Inferior parietal cortex (tissue), 1 donor: ENCODE measurements at regions not wholly inside any gene's neighbourhood (a gene's known extent, or its start where the extent isn't known, plus 50 kb on each side); places are given as distances from the start of the nearest gene placed in this dataset.

Experiments
- DNase-seq: peaks from one replicate; pipeline ENCODE4 v3.0.0-alpha.2; 2016; ENCODE audit errors: extremely low spot score

DNA sequence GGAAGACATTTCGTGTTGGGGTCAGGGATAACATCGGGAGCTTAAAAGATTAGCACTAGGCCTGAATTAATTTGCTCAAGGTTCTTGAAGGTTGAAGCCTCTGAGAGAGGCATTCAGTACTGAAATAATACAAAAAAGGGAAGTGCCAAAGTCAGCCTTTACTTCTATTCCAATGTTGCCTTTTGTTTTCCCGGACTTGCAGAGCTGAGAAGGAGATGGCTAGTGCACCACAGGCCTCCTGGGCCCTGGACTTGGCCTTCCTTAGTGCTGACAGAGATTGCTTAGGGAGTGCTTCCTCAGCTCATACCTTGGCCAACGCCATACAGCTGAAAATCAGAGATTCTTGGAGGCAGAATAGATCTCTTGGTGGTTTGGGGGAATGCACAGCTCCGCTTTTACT lies 333.6 kb upstream of the TBL1XR1 start:
- DNase-seq, result no peak

DNA sequence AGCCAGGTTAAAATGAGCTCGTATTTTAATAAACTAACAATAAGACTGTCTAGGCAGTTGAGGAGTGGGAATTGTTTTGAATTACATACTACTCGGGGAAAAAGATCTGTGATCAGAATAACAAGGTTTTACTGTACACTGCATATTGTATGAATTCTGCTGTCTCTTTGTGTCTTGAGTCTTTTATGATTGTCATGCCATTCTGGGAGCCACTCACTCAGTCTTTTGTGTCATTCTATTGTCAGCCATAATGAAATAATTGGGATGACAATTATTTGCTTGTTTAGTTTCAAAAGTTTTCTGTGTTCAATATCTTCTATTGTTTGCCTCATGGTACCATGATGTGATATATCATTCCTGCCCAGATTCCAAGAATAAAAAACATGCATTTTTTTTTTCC lies 339.6 kb upstream of the TBL1XR1 start:
- DNase-seq, result peak; percentile 36

GRCh38 chr3:177537612-177538011 lies 340.3 kb upstream of the TBL1XR1 start:
- no peak for DNase-seq

DNA sequence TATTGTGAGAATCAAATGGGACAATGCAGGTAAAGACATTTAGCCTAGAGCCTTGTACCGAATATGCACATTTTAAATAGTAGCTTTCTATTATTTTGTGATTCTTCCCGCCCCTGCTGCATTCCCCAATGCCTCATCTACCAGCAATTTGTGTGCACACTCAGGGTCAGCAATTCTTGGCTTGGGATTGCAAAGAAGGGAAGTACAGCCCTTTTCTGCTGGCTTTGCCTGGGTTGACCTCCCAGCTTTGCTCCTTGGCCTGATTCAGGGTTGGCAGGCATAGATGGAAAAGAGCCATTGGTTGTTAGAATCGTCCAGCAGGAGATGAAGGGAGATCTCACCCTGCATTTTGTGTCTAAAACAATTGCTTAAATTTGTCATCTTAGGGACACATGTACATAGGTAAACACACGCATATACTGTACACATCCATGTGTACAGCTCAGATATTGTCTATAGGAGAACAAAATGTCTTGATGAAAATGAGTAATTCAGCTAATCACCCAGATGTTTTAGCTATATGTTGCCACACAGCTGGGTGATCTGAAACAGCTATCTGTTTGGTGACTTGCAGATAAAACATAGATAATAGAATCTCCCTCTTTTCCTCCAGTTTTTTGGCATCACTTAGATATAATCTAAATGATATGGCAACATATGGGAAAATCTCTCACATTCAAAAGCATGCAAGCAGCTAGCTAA lies 340.9 kb upstream of the TBL1XR1 start:
- peak; percentile 56 for DNase-seq

DNA sequence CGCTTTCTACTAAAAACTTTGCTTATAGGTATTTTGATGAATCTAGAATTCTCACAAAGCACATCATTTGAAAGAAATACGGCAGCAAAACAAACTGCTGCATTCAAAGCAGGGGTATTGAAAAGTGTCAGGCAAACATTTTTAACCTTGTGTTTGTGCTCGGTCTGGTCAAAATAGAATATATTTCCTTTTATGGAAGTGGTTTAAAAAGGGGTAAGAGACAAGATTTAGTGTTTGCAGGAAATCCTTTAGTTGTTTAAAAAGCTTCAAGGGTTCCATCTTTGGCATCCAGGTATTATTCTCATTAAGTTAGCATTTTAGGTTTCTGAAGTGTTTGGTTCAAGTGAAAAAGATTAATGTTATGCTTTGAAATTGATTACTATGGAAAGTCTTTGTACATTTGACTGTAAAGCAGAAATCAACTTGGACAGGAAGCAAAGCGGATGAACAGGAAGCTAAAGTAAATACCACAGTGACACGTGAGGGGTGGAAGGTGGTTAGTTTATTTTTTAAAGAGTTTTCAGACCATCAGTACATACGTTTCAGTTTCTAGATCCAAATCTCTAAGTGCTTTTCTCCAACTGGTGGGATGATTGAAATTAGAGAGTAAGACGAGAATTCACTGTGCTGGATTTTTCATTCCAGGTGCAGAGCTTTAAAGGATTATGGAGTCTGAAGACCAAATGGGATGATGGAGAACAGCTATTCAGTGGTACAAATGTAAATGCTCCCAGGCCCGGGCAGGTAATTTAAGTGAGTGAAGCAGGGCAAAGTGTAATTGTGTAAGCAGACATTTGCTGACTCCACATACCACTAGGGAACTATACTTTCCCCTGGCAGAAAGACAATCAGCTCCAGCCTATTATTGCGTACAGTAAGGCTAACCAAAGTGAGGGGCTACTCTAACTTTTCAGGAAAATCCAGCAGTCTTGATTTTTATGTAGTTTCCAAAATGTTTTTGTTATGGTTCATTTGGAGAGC lies 341.8 kb upstream of the TBL1XR1 start:
- no peak for DNase-seq

DNA sequence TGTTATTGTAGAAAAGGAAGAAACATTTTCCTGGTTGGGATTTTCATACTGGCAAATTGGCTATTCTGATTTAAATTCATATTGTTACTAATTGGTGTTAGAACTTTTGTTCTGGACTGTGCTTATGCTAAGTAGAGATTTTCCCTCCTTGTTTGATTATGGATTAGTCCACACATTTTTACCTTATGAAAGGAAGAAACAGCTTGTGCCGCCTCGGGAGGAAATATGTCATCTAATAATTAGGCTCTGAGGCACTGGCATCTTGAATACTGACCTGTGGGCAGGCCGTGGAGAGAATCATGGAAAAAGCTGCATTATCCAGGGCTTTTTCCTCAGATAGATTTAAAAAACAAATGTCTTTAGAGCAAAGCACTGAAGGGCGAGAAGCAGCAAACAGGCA lies 344.3 kb upstream of the TBL1XR1 start:
- no peak for DNase-seq

DNA sequence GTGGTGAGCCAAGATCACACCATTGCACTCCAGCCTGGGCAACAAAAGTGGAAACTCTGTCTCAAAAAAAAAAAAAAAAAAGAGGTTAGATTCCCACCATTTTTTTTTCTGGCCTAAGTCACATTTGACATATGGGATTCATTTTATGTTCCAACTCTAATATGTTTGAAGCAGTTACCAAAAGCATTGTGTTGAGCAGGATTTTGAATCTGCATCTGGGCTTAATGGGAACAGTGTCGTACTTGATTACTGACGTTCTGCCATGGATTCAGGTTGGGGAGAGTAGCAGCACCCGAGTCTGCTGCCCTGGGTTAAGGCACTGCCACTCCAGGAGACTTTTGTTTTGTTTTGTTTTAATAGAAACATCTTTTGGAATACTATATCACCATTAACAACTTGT lies 348.7 kb upstream of the TBL1XR1 start:
- no peak for DNase-seq

DNA sequence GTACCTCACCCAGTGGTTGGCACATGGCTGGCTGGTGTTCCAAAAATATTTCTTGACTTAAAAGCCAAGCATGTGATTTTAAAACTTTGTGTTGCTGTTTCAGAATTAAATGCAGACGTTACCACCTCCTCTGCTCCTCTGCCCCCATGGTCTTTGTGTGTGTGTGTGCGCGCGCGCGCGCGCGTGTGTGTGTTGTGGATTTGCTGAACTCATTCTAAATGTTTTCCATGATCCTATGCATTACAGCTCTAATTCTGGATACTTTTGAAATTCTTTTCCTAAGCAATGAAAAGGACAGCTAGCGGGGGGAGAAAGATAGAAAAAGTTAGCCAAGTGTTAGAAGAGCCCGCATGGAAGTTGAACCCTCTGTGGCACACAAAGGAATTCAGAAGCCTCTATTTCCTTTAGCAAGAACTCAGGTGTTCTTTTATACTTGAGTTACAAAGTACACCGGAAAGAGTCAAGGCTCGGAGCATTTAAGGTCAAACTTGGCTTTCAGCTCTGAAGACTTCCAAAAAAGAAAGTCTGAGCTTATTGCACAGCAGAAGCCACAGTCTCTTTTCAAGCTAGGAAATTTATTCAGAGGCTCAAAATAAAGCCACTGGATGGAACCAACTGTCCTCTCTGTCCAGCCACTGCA lies 350.5 kb upstream of the TBL1XR1 start:
- DNase-seq, result no peak

DNA sequence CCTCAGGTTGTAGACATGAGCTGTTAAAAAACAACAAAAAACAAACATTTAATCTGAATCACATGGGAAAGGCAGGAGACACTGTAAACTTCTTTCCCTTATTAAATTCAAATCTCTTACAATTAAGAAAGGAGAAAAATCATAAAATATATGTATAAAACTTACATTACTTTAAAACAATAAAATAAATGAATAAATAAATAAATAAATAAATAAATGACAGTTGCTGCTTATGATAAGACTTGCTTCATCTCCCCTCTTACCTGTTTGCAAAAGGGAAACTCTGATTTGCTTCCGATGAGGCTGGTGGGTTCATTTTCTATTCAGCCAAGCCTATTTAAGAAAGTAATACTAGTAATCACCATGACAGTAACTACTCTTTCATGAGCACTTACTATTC lies 353.4 kb upstream of the TBL1XR1 start:
- no peak for DNase-seq

DNA sequence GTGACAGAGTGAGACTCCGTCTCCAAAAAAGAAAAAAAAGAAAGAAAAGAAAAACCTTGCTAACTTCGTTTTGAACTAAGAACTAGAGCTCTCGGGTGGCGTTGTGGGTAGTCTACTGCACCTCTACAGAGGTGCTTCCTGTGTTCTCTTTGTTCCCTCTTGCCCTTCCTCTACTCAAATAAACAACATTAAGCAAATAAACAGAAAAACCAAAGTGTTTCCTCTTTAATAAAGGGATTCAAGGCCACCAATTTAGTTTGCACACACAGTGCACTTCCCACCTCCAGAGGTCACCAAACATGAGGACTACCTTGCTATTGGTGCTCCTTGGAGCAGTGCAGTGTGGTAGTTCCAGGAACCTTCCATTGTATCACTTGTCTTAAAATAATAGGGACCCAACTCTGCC lies 354.2 kb upstream of the TBL1XR1 start:
- no peak for DNase-seq

DNA sequence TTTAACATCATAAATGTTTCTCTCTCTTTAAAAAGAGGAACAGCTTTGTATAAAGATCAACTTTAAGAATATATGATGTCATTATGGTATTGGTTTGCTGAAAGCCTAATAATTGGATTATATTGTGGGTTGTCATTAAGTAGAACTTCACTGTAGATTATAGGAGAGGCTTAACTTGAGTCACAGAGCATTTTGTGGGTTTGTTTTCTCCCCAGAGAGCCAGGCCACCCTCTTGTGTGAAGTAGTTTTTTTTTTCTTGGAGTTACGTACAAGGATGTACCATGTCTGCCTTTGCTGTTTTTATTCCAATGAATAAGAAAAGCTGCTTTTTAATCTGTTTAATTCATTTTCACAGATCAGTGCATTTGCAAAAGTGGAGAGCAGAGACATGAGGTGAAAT lies 354.8 kb upstream of the TBL1XR1 start:
- DNase-seq, result no peak

DNA sequence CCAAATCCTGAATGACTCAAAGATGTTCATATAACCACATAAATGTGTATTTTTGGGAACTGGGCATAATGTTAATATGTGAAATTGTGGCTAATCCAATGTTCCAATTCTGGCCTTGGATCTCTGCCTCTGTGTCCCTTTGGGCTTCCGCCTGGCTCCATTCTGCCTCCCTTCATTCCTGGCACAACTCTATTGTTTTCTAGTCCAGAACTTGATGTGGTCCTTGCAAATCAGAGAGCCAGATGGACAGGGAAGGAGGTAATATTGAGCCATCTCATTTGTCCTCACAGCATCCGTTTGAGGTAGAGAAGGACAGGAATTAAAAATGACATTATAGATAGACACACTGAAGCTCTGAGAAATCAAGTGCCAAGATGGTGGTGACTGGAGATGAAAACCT lies 355.7 kb upstream of the TBL1XR1 start:
- DNase-seq, result no peak

- no peak for DNase-seq
Measured at GRCh38 chr3:177553579-177553978, 356.3 kb upstream of the TBL1XR1 start.

DNA sequence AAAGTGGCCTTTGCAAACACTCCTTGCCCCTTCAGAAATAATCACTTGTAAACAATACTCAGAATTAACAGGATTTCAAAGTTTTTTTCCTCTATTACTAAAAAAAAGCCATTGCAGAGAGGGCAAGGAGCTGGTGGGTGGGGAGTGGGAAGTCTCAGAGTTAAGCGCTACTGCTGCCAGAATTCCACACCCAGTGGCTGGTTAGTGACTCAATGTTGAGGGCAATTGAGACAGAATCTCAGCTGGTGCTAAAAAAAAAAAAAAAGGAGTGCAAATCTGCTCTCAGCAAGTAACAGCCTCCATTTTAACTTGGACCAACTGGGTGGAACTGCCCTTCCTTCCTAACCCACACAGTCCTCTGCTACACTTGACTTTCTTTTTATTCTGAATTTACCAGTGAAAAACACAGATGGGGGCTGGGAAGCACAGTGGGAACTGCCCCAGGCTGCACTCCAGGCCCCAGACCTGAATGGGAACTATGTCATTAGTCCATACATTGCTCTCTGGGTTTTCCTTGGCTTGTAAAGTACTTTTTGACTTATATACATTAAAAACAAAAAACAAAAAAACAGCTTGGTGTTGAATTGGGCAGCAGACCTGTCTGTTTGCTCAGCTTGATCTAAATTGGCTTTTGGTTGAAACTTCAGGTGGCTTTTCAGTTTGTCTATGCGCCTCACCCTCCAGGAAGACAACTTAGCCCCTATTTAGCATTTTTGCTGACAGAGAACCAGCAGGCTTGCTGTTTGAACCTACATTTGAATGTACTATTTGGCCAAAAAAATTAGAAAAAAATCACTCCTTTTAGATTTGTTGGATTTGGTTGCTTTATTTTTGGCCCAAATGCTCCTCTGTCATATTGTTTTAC lies 357.8 kb upstream of the TBL1XR1 start:
- no peak for DNase-seq

GRCh38 chr3:177557548-177557947 lies 360.3 kb upstream of the TBL1XR1 start:
- no peak for DNase-seq

DNA sequence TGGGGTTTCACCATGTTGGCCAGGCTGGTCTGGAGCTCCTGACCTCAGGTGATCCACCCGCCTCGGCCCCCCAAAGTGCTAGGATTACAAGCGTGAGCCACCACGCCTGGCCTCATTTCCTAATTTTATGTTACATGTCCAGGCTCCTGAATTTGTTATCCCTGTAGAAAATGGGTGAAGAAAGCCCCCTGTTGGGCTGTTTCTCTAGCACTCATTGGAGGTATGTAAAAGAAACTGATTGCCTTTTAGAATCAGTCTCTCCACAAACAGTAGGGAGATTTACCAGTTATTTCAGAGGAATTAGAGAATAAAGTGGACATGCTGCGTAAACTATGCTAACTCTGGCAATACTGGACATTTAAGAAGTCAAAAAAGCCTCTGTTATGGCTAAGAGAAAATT lies 364.1 kb upstream of the TBL1XR1 start:
- no peak for DNase-seq

DNA sequence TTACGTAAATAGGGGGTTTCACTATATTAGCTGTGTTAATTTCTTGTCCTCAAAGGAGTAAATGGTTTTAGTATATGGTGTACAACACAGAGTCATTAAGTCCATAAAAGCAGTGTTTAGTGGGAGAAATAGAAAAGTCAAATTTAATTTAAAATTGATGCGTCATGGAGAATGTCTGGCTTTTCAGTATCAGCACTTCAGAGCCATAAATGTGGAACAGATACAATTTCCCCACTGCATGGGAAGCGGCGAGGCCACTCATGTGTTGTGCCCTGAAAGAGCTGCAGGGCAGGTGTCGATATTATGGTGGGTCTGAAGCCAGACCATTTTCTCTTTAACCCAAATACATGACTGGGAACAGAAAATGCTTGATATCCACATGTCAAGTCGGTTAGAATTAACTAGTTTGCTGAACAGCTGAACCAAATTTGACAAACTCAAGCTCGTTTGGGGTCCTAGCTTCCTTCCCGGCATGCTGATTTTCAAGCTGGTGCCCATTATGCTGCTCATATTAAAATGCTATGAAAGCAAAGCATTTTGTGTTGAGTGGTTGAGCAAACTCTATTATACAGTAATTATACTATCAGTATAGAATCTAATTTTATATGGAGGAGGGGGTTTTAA lies 364.6 kb upstream of the TBL1XR1 start:
- no peak for DNase-seq

DNA sequence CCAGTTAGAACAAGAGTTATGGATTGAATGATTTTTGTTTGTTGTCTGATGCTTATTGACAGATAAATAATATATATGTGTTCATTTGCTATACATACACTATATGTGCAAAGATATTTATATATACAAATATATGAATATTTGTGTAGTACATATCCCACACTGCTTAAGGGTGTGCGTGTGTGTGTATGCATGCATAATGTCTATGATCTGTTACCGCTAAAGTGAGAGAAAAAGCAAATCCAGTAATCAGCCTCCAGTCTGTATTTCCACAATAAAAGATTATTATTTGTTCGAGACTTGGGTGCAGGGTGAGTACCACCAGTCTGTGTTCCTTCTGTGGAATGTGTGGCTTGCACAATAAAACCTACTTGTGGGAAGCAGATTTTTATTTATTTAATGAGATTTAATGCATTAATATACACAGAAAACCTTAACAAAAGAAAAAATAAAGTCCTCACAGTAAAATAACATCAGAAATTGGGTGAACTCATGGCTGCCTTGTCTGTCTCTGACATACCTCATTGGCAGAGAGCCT lies 366.0 kb upstream of the TBL1XR1 start:
- no peak for DNase-seq

DNA sequence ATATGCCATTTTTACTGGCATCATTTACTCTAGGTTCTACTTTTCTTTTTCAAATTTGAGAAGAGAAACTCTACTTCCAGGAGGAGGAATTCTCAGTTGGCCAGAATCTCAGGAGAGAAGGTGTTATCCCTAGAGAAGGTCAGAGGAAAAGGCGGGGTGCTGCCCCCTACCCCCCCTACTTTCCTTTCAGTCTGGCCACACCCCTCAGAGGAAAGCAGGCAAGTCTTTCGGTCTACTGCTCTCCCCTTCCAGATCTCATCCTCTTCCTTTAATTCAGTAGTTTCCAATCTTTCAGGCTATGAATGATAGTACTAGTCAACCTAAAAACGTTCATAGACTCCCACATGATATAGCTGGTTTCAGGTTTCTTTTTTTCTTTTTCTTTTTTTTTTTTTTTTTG lies 366.5 kb upstream of the TBL1XR1 start:
- no peak for DNase-seq

GRCh38 chr3:177565981-177566380 lies 368.7 kb upstream of the TBL1XR1 start:
- DNase-seq, result no peak

- no peak for DNase-seq
Measured at GRCh38 chr3:177567833-177568232, 370.6 kb upstream of the TBL1XR1 start.
